SIG-M5 (cell line): ENCODE measurements at regions not wholly inside any gene's neighbourhood (a gene's known extent, or its start where the extent isn't known, plus 50 kb on each side); places are given as distances from the start of the nearest gene placed in this dataset.
"Not testable (repeated sequence)": the region's sequence is repeated elsewhere in the genome, so short reads cannot be mapped to it uniquely, and the experiment has no call there.

Experiments used
- DNase-seq: peaks from one replicate; lab custom pipeline; 2025; lab: John Stamatoyannopoulos, UW

DNA sequence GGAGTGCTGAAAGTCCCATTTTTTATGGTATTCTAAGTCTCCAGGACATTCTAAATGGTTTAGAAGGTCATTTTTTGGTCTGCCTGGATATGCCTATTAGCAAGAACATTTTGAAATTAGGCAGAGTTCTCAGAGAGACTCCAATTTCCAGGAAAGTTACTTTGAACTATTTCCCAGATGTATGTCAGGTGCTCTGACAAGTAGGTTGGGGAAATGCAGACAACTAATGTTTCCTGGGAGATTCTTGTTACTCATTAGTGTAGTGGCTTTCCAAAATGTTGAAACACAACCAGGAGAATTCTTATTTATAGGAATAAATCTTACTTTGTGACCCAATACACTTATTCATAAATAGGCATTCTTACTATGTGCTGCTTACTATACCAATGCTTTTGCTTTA lies 268.4 kb downstream of the ZNF37A start:
- DNase-seq: not testable (repeated sequence)

- not testable (repeated sequence) for DNase-seq
These were observed 269.9 kb downstream of the ZNF37A start for GRCh38 chr10:38364073-38364472.

- not testable (repeated sequence) for DNase-seq
These were observed 271.8 kb downstream of the ZNF37A start for GRCh38 chr10:38365917-38366316.

- DNase-seq: not testable (repeated sequence)
These were observed 289.7 kb downstream of the ZNF37A start for GRCh38 chr10:38383800-38384199.

DNA sequence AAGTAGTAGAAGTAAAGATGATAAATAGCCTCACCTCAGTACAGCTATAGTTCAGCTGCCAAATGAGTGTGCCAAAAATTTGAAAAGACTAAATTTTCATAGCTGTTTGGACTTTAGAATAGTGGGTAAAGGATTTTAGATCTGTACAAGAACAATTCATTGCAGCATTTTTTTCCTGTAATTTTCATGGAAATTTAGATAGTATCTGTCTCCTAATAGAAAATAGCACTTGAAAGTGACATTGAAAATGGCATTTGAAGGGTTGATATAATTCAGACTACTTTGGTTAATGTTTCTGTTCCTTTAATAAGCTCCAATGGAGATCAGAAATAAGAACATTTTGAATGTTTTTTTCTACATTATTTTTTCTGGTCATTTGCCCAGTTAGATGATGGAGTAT lies 292.7 kb downstream of the ZNF37A start:
- DNase-seq: not testable (repeated sequence)

DNA sequence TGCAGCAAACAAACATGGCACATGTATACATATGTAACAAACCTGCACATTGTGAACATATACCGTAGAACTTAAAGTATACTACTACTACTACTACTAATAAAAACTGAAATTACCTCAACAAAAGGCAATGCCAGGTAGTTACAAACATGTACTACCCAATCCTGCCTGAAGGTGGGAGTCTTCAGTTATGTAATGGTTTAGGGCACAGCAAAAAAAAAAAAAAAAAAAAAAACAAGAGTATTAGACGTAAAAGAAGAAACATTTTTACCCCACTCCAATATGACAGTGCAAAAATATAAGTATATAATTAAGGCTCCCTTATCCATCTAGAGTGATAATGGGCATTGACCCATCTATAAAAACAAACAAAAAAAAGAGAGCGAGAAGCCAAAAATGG lies 296.6 kb downstream of the ZNF37A start:
- not testable (repeated sequence) for DNase-seq

GRCh38 chr10:38395465-38395864 lies 301.3 kb downstream of the ZNF37A start:
- DNase-seq: not testable (repeated sequence)

DNA sequence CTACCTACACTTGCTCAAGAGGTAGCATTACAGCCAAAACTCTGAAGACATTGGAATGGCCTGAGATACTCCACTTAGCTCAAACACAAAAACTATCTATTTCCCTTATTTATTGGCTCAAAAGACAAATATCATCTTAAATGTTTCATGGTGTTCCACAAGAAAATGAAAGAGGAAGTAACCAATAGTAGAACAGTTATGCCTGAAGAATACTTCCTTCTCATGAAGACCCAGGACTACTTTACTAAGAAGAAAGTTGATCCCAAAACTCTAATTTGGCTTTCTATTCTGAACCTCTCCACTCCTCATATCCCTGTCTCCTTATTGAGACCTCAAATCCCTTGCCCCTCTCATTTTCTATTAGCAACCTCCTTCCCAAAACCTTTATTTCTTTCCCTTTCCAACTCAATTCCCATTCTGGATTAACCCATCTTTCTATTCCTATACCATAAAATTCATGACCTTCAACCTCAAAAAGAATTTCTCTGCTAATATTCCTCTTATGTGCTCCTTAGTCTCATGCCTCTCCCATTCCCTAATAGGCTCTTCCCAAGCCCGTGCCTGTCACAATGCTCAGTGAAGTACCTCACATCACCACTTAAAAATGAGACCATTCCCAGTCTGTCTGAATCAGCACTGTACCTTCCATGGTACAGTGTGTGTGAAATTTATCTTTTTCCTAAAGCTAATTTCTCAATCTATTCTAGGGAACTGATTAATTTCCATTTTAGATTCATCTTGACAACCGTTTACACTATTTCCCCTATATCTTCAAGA lies 302.2 kb downstream of the ZNF37A start:
- DNase-seq: not testable (repeated sequence)

GRCh38 chr10:38401565-38401964 lies 307.4 kb downstream of the ZNF37A start:
- not testable (repeated sequence) for DNase-seq

- peak; percentile 41 for DNase-seq
These were observed 308.6 kb downstream of the ZNF37A start for GRCh38 chr10:38402442-38403346.

DNA sequence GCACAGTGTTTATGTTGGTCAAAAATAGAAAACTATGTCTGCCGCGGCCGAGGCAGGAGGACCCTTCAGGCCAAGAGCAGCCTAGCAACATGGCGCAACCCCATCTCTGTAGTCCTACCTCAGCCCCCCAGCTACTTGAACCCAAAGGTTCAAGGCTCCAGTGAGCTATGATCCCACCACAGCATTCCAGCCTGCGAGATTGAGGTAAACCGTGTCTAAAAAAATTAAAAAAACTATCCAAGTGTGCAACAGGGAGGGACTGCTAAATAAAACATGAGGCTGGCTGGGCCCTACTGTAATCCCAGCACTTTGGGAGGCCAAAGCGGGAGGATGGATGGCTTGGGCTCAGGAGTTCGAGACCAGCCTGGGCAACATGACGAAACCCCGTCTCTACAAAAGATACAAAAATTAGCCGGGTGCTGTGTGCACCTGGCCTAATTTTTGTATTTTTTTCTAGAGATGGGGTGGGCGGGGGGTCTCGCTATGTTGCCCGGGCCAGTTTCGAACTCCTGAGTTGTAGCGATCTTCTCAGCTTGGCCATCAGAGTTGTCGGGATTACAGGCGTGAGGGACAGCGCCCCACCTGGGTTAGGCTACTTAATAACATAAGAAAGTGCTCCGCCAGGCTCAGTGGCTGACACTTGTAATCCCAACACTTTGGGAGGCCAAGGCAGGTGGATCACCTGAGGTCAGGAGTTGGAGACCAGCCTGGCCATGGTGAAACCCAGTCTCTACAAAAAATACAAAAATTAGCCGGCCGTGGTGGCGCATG lies 309.4 kb downstream of the ZNF37A start:
- DNase-seq: not testable (repeated sequence)

DNA sequence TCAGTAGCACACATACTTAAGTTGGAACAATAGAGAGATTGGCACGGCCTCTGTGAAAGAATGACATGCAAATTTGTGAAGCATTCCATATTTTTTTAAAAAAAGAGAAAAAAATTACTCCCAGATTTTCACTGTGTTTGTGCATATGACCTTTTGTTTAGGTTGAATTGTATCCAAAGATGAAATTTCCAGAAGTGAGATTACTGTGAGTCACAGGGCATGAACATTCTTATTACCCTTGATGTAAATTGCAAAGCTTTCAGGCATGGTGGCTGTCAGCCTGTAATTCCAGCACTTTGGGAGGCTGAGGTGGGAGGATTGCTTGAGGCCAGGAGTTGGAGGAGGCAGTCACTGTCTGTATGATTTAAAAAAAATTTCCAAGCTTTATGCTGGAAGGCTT lies 329.5 kb downstream of the ZNF37A start:
- not testable (repeated sequence) for DNase-seq

DNA sequence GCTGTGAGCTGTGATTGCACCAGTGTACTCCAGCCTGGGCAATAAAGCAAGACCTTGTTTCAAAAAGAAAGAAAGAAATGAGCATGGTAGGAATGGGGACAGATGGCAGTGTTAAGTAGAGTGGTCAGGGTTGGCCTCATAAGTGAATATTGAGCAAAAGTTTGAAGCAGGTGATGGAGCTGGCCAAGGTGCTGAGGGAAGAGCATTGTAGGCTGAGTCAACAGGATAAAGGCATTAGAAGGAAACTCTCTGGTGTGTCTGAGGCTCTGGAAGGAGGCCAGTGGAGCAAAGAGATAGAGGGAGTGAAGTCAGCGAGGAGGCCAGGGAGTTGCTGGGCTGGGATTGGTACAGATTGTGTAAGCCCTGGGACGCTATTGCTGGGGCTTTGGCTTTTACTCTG lies 336.1 kb downstream of the ZNF37A start:
- not testable (repeated sequence) for DNase-seq

- not testable (repeated sequence) for DNase-seq
These were observed 343.2 kb downstream of the ZNF37A start for GRCh38 chr10:38437359-38437758.

- not testable (repeated sequence) for DNase-seq
These were observed 354.6 kb downstream of the ZNF37A start for GRCh38 chr10:38448614-38449355.

DNA sequence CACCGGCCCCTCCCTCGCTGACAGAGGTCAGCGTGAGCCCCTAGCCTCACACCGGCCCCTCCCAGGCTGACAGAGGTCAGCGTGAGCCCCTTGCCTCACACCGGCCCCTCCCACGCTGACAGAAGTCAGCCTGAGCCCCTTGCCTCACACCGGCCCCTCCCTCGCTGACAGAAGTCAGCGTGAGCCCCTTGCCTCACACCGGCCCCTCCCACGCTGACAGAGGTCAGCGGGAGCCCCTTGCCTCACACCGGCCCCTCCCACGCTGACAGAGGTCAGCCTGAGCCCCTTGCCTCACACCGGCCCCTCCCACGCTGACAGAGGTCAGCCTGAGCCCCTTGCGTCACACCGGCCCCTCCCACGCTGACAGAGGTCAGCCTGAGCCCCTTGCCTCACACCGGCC lies 355.5 kb downstream of the ZNF37A start:
- not testable (repeated sequence) for DNase-seq

DNA sequence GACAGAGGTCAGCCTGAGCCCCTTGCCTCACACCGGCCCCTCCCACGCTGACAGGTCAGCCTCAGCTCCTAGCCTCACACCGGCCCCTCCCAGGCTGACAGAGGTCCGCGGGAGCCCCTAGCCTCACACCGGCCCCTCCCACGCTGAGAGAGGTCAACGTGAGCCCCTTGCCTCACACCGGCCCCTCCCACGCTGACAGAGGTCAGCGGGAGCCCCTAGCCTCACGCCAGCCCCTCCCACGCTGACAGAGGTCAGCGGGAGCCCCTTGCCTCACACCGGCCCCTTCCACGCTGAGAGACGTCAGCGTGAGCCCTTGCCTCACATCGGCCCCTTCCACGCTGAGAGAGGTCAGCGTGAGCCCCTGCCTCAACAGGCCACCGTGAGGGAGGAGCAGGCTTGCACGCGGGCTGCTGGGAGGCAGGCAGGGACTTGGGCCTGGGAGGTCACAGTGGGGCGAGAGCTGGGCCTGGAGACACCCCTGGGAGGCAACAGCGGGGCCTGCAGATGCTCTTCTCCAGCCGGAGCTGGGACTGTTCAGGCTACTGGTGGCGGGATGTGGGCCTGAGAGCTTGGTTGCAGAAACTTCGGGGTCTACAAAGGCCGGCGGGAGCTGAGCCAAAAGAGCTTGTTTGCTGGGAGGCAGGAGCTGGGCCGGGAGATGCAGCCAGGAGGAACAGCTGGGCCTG lies 356.4 kb downstream of the ZNF37A start:
- not testable (repeated sequence) for DNase-seq

GRCh38 chr10:38451306-38451967 lies 357.3 kb downstream of the ZNF37A start:
- not testable (repeated sequence) for DNase-seq
